DOHH2 (cell line): ENCODE measurements at regions not wholly inside any gene's neighbourhood (a gene's known extent, or its start where the extent isn't known, plus 50 kb on each side); places are given as distances from the start of the nearest gene placed in this dataset.

Experiments used
- CTCF ChIP-seq: fragments of 200-600 bp; sonication (generic); IDR thresholded peaks from one replicate; pipeline ENCODE4 v1.5.1; 2014; ENCODE audit warnings: antibody characterized with exemption, mild to moderate bottlenecking, low read depth, low read length; ENCODE audit not compliant: poor library complexity, severe bottlenecking
- EZH2phosphoT487 ChIP-seq: fragments of 200-600 bp; sonication (generic); IDR thresholded peaks from 2 replicates; pipeline ENCODE4 v1.6.1; 2017; ENCODE audit warnings: borderline replicate concordance, mild to moderate bottlenecking, antibody characterized with exemption, low read length, moderate library complexity, mixed read lengths

GRCh38 chr7:22662556-22663356 lies 64.2 kb upstream of the IL6 start:
- no peak for TF ChIP-seq CTCF
- no peak for TF ChIP-seq EZH2phosphoT487
